Cardiac muscle cell (in vitro differentiated cells and primary cell): ENCODE measurements at regions not wholly inside any gene's neighbourhood (a gene's known extent, or its start where the extent isn't known, plus 50 kb on each side); places are given as distances from the start of the nearest gene placed in this dataset.

ENCODE experiments used
- DNase-seq, 2 donors: peaks; one replicate each; pipeline versions ENCODE4 v3.0.0 to v3.0.0-alpha.2; 2010 to 2017; ENCODE audit warnings: low read depth in 1 of 2, low spot score in 1 of 2
- H3K27ac ChIP-seq: fragments of 200-600 bp; sonication (generic); 2 replicates; pipeline ENCODE4 v1.5.1; 2016
- H3K27me3 ChIP-seq: fragments of 200-600 bp; sonication (generic); 2 replicates; pipeline ENCODE4 v1.6.0; 2016; ENCODE audit warnings: control low read depth
- H3K36me3 ChIP-seq: fragments of 200-600 bp; sonication (generic); 2 replicates; pipeline ENCODE4 v1.5.1; 2016; ENCODE audit warnings: control low read depth
- H3K4me1 ChIP-seq: fragments of 200-600 bp; sonication (generic); 2 replicates; pipeline ENCODE4 v1.8.1; 2017; ENCODE audit warnings: low read depth, mild to moderate bottlenecking, mixed run types
- H3K4me3 ChIP-seq: fragments of 200-600 bp; sonication (generic); 2 replicates; pipeline ENCODE4 v1.5.1; 2016; ENCODE audit warnings: mild to moderate bottlenecking
- H3K9me3 ChIP-seq: fragments of 200-600 bp; sonication (generic); 2 replicates; pipeline ENCODE4 v1.5.1; 2017; ENCODE audit warnings: low read depth, mild to moderate bottlenecking, control low read depth
- CTCF ChIP-seq: IDR thresholded peaks from 2 replicates; pipeline ENCODE4 v1.5.1; 2012; ENCODE audit warnings: low read depth, mild to moderate bottlenecking, low read length

- TF ChIP-seq CTCF = no peak
- Histone ChIP-seq H3K4me1 (no peaks in the 10 kb centered on the region), H3K27me3 (no peaks in the 10 kb centered on the region), H3K9me3 (no peaks in the 10 kb centered on the region), H3K27ac (no peak overlapping the region), H3K4me3 (no peak overlapping the region), H3K36me3 (no peaks in the 10 kb centered on the region)
- DNase-seq = no peak
Observed at GRCh38 chr13:90222758-90223157, 1124.7 kb upstream of the MIR17HG start.

GRCh38 chr13:90230311-90230710 is 1117.2 kb upstream of the MIR17HG start:
- H3K4me1 ChIP-seq = no peaks in the 10 kb centered on the region
- no peaks in the 10 kb centered on the region for H3K9me3 ChIP-seq
- no peak overlapping the region for H3K27ac ChIP-seq
- no peak for TF ChIP-seq CTCF
- DNase-seq = no peak
- no peaks in the 10 kb centered on the region for H3K36me3 ChIP-seq
- no peaks in the 10 kb centered on the region for H3K27me3 ChIP-seq
- no peak overlapping the region for H3K4me3 ChIP-seq

GRCh38 chr13:90232291-90232690 is 1115.2 kb upstream of the MIR17HG start:
- DNase-seq = no peak
- Histone ChIP-seq H3K4me1 (no peaks in the 10 kb centered on the region), H3K27ac (no peak overlapping the region), H3K4me3 (no peak overlapping the region), H3K9me3 (no peaks in the 10 kb centered on the region), H3K36me3 (no peaks in the 10 kb centered on the region), H3K27me3 (no peaks in the 10 kb centered on the region)
- TF ChIP-seq CTCF = no peak

- Histone ChIP-seq H3K4me3 (no peak overlapping the region), H3K4me1 (no peaks in the 10 kb centered on the region), H3K9me3 (no peaks in the 10 kb centered on the region), H3K27ac (no peak overlapping the region), H3K27me3 (no peaks in the 10 kb centered on the region), H3K36me3 (no peaks in the 10 kb centered on the region)
- DNase-seq = no peak
- TF ChIP-seq CTCF = no peak
Observed at GRCh38 chr13:90233933-90234672, 1113.4 kb upstream of the MIR17HG start.

- no peak for TF ChIP-seq CTCF
- Histone ChIP-seq H3K27ac (no peak overlapping the region), H3K9me3 (no peaks in the 10 kb centered on the region), H3K27me3 (no peaks in the 10 kb centered on the region), H3K4me1 (no peaks in the 10 kb centered on the region), H3K4me3 (no peak overlapping the region), H3K36me3 (no peaks in the 10 kb centered on the region)
- DNase-seq = no peak
Observed at GRCh38 chr13:90237852-90238251, 1109.6 kb upstream of the MIR17HG start.
